RCC 7860 (cell line): ENCODE measurements at regions not wholly inside any gene's neighbourhood (a gene's known extent, or its start where the extent isn't known, plus 50 kb on each side); places are given as distances from the start of the nearest gene placed in this dataset.
"Not testable (repeated sequence)": the region's sequence is repeated elsewhere in the genome, so short reads cannot be mapped to it uniquely, and the experiment has no call there.

ENCODE experiments used
- DNase-seq: peaks from one replicate; pipeline ENCODE4 v3.0.0-alpha.2; 2015; ENCODE audit warnings: low spot score
- FAIRE-seq: peaks from 2 replicates; lab custom pipeline; 2012; peaks lifted over from hg19 to GRCh38; lab: Jason Lieb, UNC

- no peak for DNase-seq
- FAIRE-seq = no peak
These were observed 1462.1 kb downstream of the DPP10 start for GRCh38 chr2:115904516-115904915.

- FAIRE-seq = no peak
- no peak for DNase-seq
These were observed 1466.3 kb downstream of the DPP10 start for GRCh38 chr2:115908731-115909130.

GRCh38 chr2:115910270-115910669 lies 1467.8 kb downstream of the DPP10 start:
- no peak for FAIRE-seq

GRCh38 chr2:115913921-115914320 lies 1471.5 kb downstream of the DPP10 start:
- FAIRE-seq = no peak
- DNase-seq = no peak

More at GRCh38 chr2:115910270-115910669, 1467.8 kb downstream of the DPP10 start:
- no peak for DNase-seq

- DNase-seq (no peak), FAIRE-seq (no peak)
These were observed 1479.1 kb downstream of the DPP10 start for GRCh38 chr2:115921541-115921940.

GRCh38 chr2:115939902-115940301 lies 1497.5 kb downstream of the DPP10 start:
- no peak for FAIRE-seq
- DNase-seq = no peak

GRCh38 chr2:115942800-115943199 lies 1500.4 kb downstream of the DPP10 start:
- FAIRE-seq (no peak), DNase-seq (no peak)

- no peak for FAIRE-seq
- DNase-seq = no peak
These were observed 1503.9 kb downstream of the DPP10 start for GRCh38 chr2:115946341-115946740.

- DNase-seq (no peak), FAIRE-seq (no peak)
These were observed 1504.5 kb downstream of the DPP10 start for GRCh38 chr2:115946891-115947290.

- no peak for FAIRE-seq
- no peak for DNase-seq
These were observed 1534.5 kb downstream of the DPP10 start for GRCh38 chr2:115976916-115977315.

GRCh38 chr2:115999039-115999438 lies 1556.6 kb downstream of the DPP10 start:
- no peak for DNase-seq
- no peak for FAIRE-seq

- no peak for DNase-seq
- no peak for FAIRE-seq
These were observed 1580.6 kb downstream of the DPP10 start for GRCh38 chr2:116023026-116023425.

- DNase-seq, FAIRE-seq: not testable (repeated sequence)
These were observed 1596.3 kb downstream of the DPP10 start for GRCh38 chr2:116038758-116039157.

GRCh38 chr2:116042530-116042929 lies 1600.1 kb downstream of the DPP10 start:
- FAIRE-seq (no peak), DNase-seq (no peak)

GRCh38 chr2:116057538-116057937 lies 1615.1 kb downstream of the DPP10 start:
- FAIRE-seq (no peak), DNase-seq (no peak)

- no peak for FAIRE-seq
- no peak for DNase-seq
These were observed 1618.6 kb downstream of the DPP10 start for GRCh38 chr2:116061023-116061422.

- FAIRE-seq (no peak), DNase-seq (no peak)
These were observed 1631.3 kb downstream of the DPP10 start for GRCh38 chr2:116073731-116074130.

- DNase-seq (no peak), FAIRE-seq (no peak)
These were observed 1631.7 kb downstream of the DPP10 start for GRCh38 chr2:116074161-116074560.

GRCh38 chr2:116088236-116088635 lies 1645.8 kb downstream of the DPP10 start:
- DNase-seq (no peak), FAIRE-seq (no peak)

GRCh38 chr2:116094196-116094595 lies 1651.8 kb downstream of the DPP10 start:
- FAIRE-seq = no peak
- DNase-seq = no peak

GRCh38 chr2:116095636-116096035 lies 1653.2 kb downstream of the DPP10 start:
- no peak for DNase-seq
- FAIRE-seq = no peak

- FAIRE-seq (no peak), DNase-seq (no peak)
These were observed 1655.6 kb downstream of the DPP10 start for GRCh38 chr2:116098049-116098448.

- DNase-seq (no peak), FAIRE-seq (no peak)
These were observed 1667.0 kb downstream of the DPP10 start for GRCh38 chr2:116109471-116109870.

- DNase-seq = no peak
- FAIRE-seq = no peak
These were observed 1675.4 kb downstream of the DPP10 start for GRCh38 chr2:116117845-116118244.
